GM18520 (cell line): ENCODE measurements at regions not wholly inside any gene's neighbourhood (a gene's known extent, or its start where the extent isn't known, plus 50 kb on each side); places are given as distances from the start of the nearest gene placed in this dataset.

Experiments
- ATAC-seq: cut with Tn5 transposase; IDR thresholded peaks from one replicate; pipeline ENCODE4 v1.9.1; 2021; ENCODE audit not compliant: unreplicated experiment

GRCh38 chr6:122302067-122302466 is 97.4 kb upstream of the HSF2 start:
- ATAC-seq, result no peak

GRCh38 chr6:122307577-122307976 is 91.9 kb upstream of the HSF2 start:
- ATAC-seq, result no peak

GRCh38 chr6:122308074-122308473 is 91.4 kb upstream of the HSF2 start:
- no peak for ATAC-seq

GRCh38 chr6:122315842-122316241 is 83.6 kb upstream of the HSF2 start:
- no peak for ATAC-seq

- ATAC-seq, result no peak
These were observed 76.6 kb upstream of the HSF2 start for GRCh38 chr6:122322824-122323223.

- ATAC-seq, result no peak
These were observed 76.1 kb upstream of the HSF2 start for GRCh38 chr6:122323361-122323760.

- no peak for ATAC-seq
These were observed 69.1 kb upstream of the HSF2 start for GRCh38 chr6:122330315-122330714.

GRCh38 chr6:122337645-122338044 is 61.8 kb upstream of the HSF2 start:
- ATAC-seq, result no peak

- ATAC-seq, result no peak
These were observed 59.8 kb upstream of the HSF2 start for GRCh38 chr6:122339661-122340060.

- ATAC-seq, result no peak
These were observed 52.2 kb upstream of the HSF2 start for GRCh38 chr6:122347280-122347679.

GRCh38 chr6:122347751-122348150 is 51.7 kb upstream of the HSF2 start:
- no peak for ATAC-seq
